IMR-90 (cell line): ENCODE measurements at regions not wholly inside any gene's neighbourhood (a gene's known extent, or its start where the extent isn't known, plus 50 kb on each side); places are given as distances from the start of the nearest gene placed in this dataset.

Source experiments
- ATAC-seq: fragments of 200-7000 bp; cut with Tn5 transposase; 2 replicates; pipeline ENCODE4 v1.9.1; 2020; ENCODE audit warnings: low read depth, mild to moderate bottlenecking, moderate library complexity
- BruUV-seq: library from RNA; stranded (reverse); fragments of 400-500 nt; replicated peaks from 2 replicates; lab custom pipeline; 2021; lab: Mats Ljungman, UMichigan
- CTCF ChIA-PET: fragments of 300-600 bp; formaldehyde crosslinking; extraction: SDS; loops from one replicate; lab custom pipeline; 2021; ENCODE audit warnings: antibody characterized with exemption; lab: Yijun Ruan, JAX
- POLR2A ChIA-PET: fragments of 300-600 bp; sonication (Branson Sonifier 250); formaldehyde crosslinking; loops from one replicate; lab custom pipeline; 2022; ENCODE audit warnings: antibody characterized with exemption; ENCODE audit not compliant: unreplicated experiment; lab: Charles Lee
- DNase-seq: peaks from one replicate; pipeline ENCODE4 v3.0.0; 2013
- H2AFZ ChIP-seq: replicated peaks from 2 replicates; pipeline ENCODE3; 2013; ENCODE audit warnings: low read length, mild to moderate bottlenecking; ENCODE audit not compliant: poor library complexity
- H2AK5ac ChIP-seq: 2 replicates; pipeline ENCODE4 v1.6.1; 2013; ENCODE audit warnings: low read depth, low read length, inconsistent platforms
- H2AK9ac ChIP-seq: replicated peaks from 2 replicates; pipeline ENCODE3; 2013; ENCODE audit warnings: mild to moderate bottlenecking, low read depth, low read length, moderate library complexity; ENCODE audit not compliant: poor library complexity
- H2BK120ac ChIP-seq: 2 replicates; pipeline ENCODE4 v1.6.1; 2013; ENCODE audit warnings: low read depth, low read length, inconsistent platforms
- H2BK15ac ChIP-seq: 3 replicates; pipeline ENCODE4 v1.6.1; 2013; ENCODE audit warnings: low read depth, low read length, inconsistent platforms
- H2BK20ac ChIP-seq: 2 replicates; pipeline ENCODE4 v1.6.1; 2013; ENCODE audit warnings: low read depth, mild to moderate bottlenecking, inconsistent platforms, low read length, moderate library complexity
- H2BK5ac ChIP-seq: 2 replicates; pipeline ENCODE4 v1.6.1; 2013; ENCODE audit warnings: mild to moderate bottlenecking, low read depth, low read length, inconsistent platforms; ENCODE audit not compliant: poor library complexity, severe bottlenecking
- H3K14ac ChIP-seq: replicated peaks from 2 replicates; pipeline ENCODE4 v1.6.1; 2013; ENCODE audit warnings: low read depth, low read length, inconsistent platforms
- H3K18ac ChIP-seq: 2 replicates; pipeline ENCODE4 v1.6.1; 2013; ENCODE audit warnings: low read depth, low read length, control low read depth
- H3K23ac ChIP-seq: 2 replicates; pipeline ENCODE4 v1.6.1; 2013; ENCODE audit warnings: low read depth, low read length, inconsistent platforms
- H3K27ac ChIP-seq: 2 replicates; pipeline ENCODE4 v1.5.1; 2013; ENCODE audit warnings: mild to moderate bottlenecking, control low read depth, low read length; ENCODE audit not compliant: insufficient read depth
- H3K27me3 ChIP-seq: 2 replicates; pipeline ENCODE4 v1.6.1; 2013; ENCODE audit warnings: low read length; ENCODE audit not compliant: control insufficient read depth, insufficient read depth
- H3K36me3 ChIP-seq: 2 replicates; pipeline ENCODE4 v1.6.1; 2013; ENCODE audit warnings: low read length, mixed read lengths; ENCODE audit not compliant: control insufficient read depth, insufficient read depth
- H3K4ac ChIP-seq: 2 replicates; pipeline ENCODE4 v1.6.1; 2013; ENCODE audit warnings: low read depth, low read length, inconsistent platforms
- H3K4me1 ChIP-seq: 2 replicates; pipeline ENCODE4 v1.6.1; 2013; ENCODE audit warnings: low read length, mixed read lengths; ENCODE audit not compliant: control insufficient read depth, insufficient read depth
- H3K4me2 ChIP-seq: 2 replicates; pipeline ENCODE4 v1.6.1; 2013; ENCODE audit warnings: low read depth, mild to moderate bottlenecking, control low read depth, low read length, moderate library complexity
- H3K4me3 ChIP-seq: 2 replicates; pipeline ENCODE4 v1.5.1; 2013; ENCODE audit warnings: low read depth, mild to moderate bottlenecking, control low read depth, low read length, moderate library complexity; ENCODE audit not compliant: insufficient read depth
- H3K56ac ChIP-seq: 2 replicates; pipeline ENCODE4 v1.6.1; 2013; ENCODE audit warnings: low read length, inconsistent platforms; ENCODE audit not compliant: insufficient read depth; ENCODE audit errors: extremely low read depth
- H3K79me1 ChIP-seq, 2 experiments: 2 replicates each; pipeline ENCODE4 v1.6.1; 2013; ENCODE audit warnings: low read length in 2 of 2, inconsistent platforms in 1 of 2, low read depth in 1 of 2
- H3K9ac ChIP-seq: 2 replicates; pipeline ENCODE4 v1.6.1; 2013; ENCODE audit warnings: low read depth, low read length, control low read depth
- H3K9me1 ChIP-seq: 2 replicates; pipeline ENCODE4 v1.6.1; 2013; ENCODE audit warnings: low read length, inconsistent platforms; ENCODE audit not compliant: insufficient read depth
- H3K9me3 ChIP-seq: 2 replicates; pipeline ENCODE4 v1.6.1; 2013; ENCODE audit warnings: low read length; ENCODE audit not compliant: control insufficient read depth, insufficient read depth
- H4K20me1 ChIP-seq: 2 replicates; pipeline ENCODE4 v1.6.1; 2013; ENCODE audit warnings: low read length, inconsistent platforms; ENCODE audit not compliant: insufficient read depth
- H4K5ac ChIP-seq: 2 replicates; pipeline ENCODE4 v1.6.1; 2013; ENCODE audit warnings: mild to moderate bottlenecking, low read depth, low read length, control low read depth
- H4K8ac ChIP-seq, 2 experiments: 2 replicates each; pipeline ENCODE4 v1.6.1; 2013; ENCODE audit warnings: low read depth in 2 of 2, low read length in 2 of 2, control low read depth in 1 of 2, inconsistent platforms in 1 of 2
- H4K91ac ChIP-seq: 2 replicates; pipeline ENCODE4 v1.6.1; 2013; ENCODE audit warnings: low read depth, low read length, inconsistent platforms; ENCODE audit not compliant: insufficient read depth
- BHLHE40 ChIP-seq: fragments of 150-350 bp; IDR thresholded peaks from 2 replicates; pipeline ENCODE4 v1.6.1; 2016; ENCODE audit warnings: mild to moderate bottlenecking, low read depth, low read length
- FOS ChIP-seq: fragments of 150-350 bp; IDR thresholded peaks from 2 replicates; pipeline ENCODE4 v1.6.1; 2016; ENCODE audit warnings: low read depth, low read length
- MAZ ChIP-seq: IDR thresholded peaks from 2 replicates; pipeline ENCODE4 v1.6.1; 2012; ENCODE audit warnings: low read depth, mild to moderate bottlenecking, low read length, improper control_type of control experiment, moderate library complexity, borderline replicate concordance
- RFX5 ChIP-seq: IDR thresholded peaks from 2 replicates; pipeline ENCODE4 v1.8.0; 2012; ENCODE audit warnings: low read depth, mild to moderate bottlenecking, low read length, moderate library complexity
- SMC3 ChIP-seq: fragments of 150-350 bp; IDR thresholded peaks from 2 replicates; pipeline ENCODE4 v1.6.1; 2016; ENCODE audit warnings: low read depth, mild to moderate bottlenecking, antibody characterized with exemption, low read length, moderate library complexity
- WGBS, 2 experiments: methylation state at CpG; one replicate each; pipeline versions ENCODE4 v1.1.5 to v1.1.7; 2013; ENCODE audit warnings: missing lambda C conversion rate in 2 of 2; ENCODE audit not compliant: insufficient read length in 1 of 2; ENCODE audit errors: extremely low coverage in 2 of 2; 5-methylcytosine and 5-hydroxymethylcytosine counted together
- dilution Hi-C: fragments of 300-500 bp; cut with HindIII; formaldehyde crosslinking; loops from one replicate; pipeline ENCODE4 v1.14.3; 2018; ENCODE audit warnings: low sequenced_read_pairs; ENCODE audit not compliant: unreplicated experiment
- in situ Hi-C: fragments of 300-500 bp; cut with MboI; formaldehyde crosslinking; loops from 3 replicates; pipeline ENCODE4 v1.14.3; 2019; ENCODE audit warnings: low sequenced_read_pairs, inconsistent platforms, mixed read lengths
- intact Hi-C: fragments of 100-400 bp; cut with micrococcal nuclease; formaldehyde crosslinking; loops from 2 replicates; pipeline ENCODE4 v1.10.0; 2022
- TF ChIP-seq, protein P1 (sequence below): conservative IDR thresholded peaks from 2 replicates; pipeline ENCODE4 v1.5.1; 2012; ENCODE audit warnings: mild to moderate bottlenecking, low read depth, low read length, improper control_type of control experiment
- TF ChIP-seq, protein P2 (sequence below): fragments of 150-350 bp; IDR thresholded peaks from 2 replicates; pipeline ENCODE4 v1.6.1; 2016; ENCODE audit warnings: low read depth, mild to moderate bottlenecking, low read length, moderate library complexity, borderline replicate concordance

DNA sequence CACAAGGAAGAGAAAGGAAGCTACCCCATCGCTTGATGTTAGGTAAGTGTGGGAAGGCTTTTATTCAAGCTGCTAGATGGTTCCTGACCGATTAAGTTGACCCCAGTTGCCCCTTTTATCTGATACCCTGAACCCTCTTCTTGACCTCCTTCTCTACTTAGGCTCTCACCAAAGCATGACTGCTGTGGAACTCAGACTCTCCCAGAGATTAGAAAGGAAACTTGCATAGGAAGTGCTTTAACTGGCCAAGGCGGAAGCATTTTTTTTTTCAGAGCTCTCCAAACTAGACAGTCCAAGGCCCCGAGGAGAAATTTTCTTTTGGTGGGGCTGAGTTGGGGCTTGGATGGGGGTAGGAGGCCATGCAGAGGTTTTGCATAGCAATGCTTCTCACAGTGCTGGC is 101.3 kb upstream of the USP24 start (continued):
- TF ChIP-seq, protein P1, sequence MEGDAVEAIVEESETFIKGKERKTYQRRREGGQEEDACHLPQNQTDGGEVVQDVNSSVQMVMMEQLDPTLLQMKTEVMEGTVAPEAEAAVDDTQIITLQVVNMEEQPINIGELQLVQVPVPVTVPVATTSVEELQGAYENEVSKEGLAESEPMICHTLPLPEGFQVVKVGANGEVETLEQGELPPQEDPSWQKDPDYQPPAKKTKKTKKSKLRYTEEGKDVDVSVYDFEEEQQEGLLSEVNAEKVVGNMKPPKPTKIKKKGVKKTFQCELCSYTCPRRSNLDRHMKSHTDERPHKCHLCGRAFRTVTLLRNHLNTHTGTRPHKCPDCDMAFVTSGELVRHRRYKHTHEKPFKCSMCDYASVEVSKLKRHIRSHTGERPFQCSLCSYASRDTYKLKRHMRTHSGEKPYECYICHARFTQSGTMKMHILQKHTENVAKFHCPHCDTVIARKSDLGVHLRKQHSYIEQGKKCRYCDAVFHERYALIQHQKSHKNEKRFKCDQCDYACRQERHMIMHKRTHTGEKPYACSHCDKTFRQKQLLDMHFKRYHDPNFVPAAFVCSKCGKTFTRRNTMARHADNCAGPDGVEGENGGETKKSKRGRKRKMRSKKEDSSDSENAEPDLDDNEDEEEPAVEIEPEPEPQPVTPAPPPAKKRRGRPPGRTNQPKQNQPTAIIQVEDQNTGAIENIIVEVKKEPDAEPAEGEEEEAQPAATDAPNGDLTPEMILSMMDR: no peak

DNA sequence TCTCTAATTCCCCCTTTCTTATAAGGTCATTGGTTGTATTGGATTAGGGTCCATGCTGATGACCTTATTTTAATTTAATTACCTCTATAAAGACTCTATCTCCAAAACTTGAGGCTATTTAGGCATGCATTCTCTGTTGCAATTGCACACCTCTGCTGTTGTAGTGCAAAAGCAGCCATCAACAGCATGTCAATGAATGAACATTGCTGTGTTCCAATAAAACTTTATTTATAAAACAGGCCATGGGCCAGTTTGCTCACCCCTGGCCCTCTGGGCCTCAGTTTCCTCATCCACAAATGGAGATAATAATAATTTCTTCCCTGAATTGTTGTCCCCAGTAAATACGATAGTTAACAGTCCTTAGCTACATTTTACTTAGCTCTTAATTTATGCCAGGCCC is 100.4 kb upstream of the USP24 start:
- Histone ChIP-seq H4K5ac (no peak overlapping the region), H3K4ac (no peak overlapping the region), H2AK9ac (no peak overlapping the region), H3K14ac (no peak overlapping the region), H4K91ac (no peak overlapping the region), H2AFZ (no peak overlapping the region), H2AK5ac (no peak overlapping the region), H3K4me3 (no peak overlapping the region), H3K27me3 (no peaks in the 10 kb centered on the region), H4K20me1 (no peaks in the 10 kb centered on the region), H3K9me1 (peaks cover 15% of the 10 kb centered on the region), H3K4me1 (peaks cover 19% of the 10 kb centered on the region), H3K27ac (no peak overlapping the region), H2BK5ac (no peak overlapping the region), H2BK120ac (no peak overlapping the region), H3K36me3 (no peaks in the 10 kb centered on the region), H2BK20ac (no peak overlapping the region), H3K9ac (no peak overlapping the region), H3K56ac (no peak overlapping the region), H3K79me1 (no peaks in the 10 kb centered on the region), H4K8ac (no peak overlapping the region), H3K18ac (no peak overlapping the region), H3K9me3 (no peaks in the 10 kb centered on the region), H3K23ac (no peak overlapping the region), H2BK15ac (no peak overlapping the region), H3K4me2 (no peak overlapping the region)
- CTCF ChIA-PET: no interaction called here
- TF ChIP-seq SMC3 (no peak), BHLHE40 (no peak), MAZ (no peak), FOS (no peak), RFX5 (no peak)
- TF ChIP-seq, protein P2, sequence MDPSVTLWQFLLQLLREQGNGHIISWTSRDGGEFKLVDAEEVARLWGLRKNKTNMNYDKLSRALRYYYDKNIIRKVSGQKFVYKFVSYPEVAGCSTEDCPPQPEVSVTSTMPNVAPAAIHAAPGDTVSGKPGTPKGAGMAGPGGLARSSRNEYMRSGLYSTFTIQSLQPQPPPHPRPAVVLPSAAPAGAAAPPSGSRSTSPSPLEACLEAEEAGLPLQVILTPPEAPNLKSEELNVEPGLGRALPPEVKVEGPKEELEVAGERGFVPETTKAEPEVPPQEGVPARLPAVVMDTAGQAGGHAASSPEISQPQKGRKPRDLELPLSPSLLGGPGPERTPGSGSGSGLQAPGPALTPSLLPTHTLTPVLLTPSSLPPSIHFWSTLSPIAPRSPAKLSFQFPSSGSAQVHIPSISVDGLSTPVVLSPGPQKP: no peak
- dilution Hi-C loops (no loop called here), intact Hi-C loops (no loop called here), in situ Hi-C loops (no loop called here)
- DNase-seq (no peak), ATAC-seq (no peak)
- no TSS peak for BruUV-seq
- POLR2A ChIA-PET: no interaction called here
- WGBS, 2 experiments: no CpG with 5 or more reads among the region's 1 CpG
